ENCODE measurements at regions not wholly inside any gene's neighbourhood (a gene's known extent, or its start where the extent isn't known, plus 50 kb on each side); places are given as distances from the start of the nearest gene placed in this dataset.

DNA sequence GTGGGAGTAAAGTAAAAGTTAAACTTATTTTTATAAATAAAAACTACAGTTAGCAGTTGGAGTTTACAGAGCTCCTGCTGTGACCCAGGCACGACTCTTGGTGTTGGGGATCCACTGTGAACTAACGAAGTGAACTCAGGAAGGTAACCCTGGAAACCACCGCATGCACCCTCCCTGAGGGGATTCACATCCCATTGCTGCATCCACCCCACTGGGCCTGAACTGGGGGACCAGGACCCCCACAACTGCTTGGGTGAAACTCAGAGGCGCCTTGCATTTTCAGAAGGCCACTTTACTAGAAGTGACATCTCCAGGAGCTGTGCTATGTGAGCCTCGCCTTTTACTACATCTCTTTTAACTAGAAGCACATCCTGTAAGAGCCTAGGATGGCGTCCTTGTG lies 166.4 kb downstream of the TEX29 start:
- Histone ChIP-seq H3K36me3 (ENCODE audit: insufficient read depth, low read length) (no peaks in the 10 kb centered on the region), H3K4me3 (ENCODE audit: low read length) (no peak overlapping the region), H3K9me2 (ENCODE audit: insufficient read depth, low read length) (no peaks in the 10 kb centered on the region), H3K4me2 (ENCODE audit: low read length) (no peak overlapping the region), H3K9ac (ENCODE audit: low read length) (no peak overlapping the region), H4K20me1 (ENCODE audit: insufficient read depth) (no peaks in the 10 kb centered on the region), H3K79me2 (replicated peaks; ENCODE audit: insufficient read depth, low read length) (no peaks in the 10 kb centered on the region), H3F3A (ENCODE audit: insufficient read depth, low read length, poor library complexity, severe bottlenecking) (no peaks in the 10 kb centered on the region), H2AFZ (ENCODE audit: low read depth, low read length) (no peak overlapping the region), H3K27me3 (ENCODE audit: insufficient read depth, low read depth, low read length) (no peaks in the 10 kb centered on the region), H3K27ac (ENCODE audit: low read length) (no peak overlapping the region), H3K9me3 (ENCODE audit: low read length) (no peaks in the 10 kb centered on the region)
- no peak for TF ChIP-seq EZH2 (IDR thresholded peaks at IDR 0.05; ENCODE audit: borderline replicate concordance, insufficient read depth, low read length, poor library complexity, severe bottlenecking)
- TF ChIP-seq POLR2AphosphoS5 (IDR thresholded peaks at IDR 0.05): no peak
- no peak for TF ChIP-seq MXI1 (conservative IDR thresholded peaks at IDR 0.05; ENCODE audit: poor library complexity, severe bottlenecking)
- no peak for TF ChIP-seq RAD21 (conservative IDR thresholded peaks at IDR 0.05)
- TF ChIP-seq, protein P1, sequence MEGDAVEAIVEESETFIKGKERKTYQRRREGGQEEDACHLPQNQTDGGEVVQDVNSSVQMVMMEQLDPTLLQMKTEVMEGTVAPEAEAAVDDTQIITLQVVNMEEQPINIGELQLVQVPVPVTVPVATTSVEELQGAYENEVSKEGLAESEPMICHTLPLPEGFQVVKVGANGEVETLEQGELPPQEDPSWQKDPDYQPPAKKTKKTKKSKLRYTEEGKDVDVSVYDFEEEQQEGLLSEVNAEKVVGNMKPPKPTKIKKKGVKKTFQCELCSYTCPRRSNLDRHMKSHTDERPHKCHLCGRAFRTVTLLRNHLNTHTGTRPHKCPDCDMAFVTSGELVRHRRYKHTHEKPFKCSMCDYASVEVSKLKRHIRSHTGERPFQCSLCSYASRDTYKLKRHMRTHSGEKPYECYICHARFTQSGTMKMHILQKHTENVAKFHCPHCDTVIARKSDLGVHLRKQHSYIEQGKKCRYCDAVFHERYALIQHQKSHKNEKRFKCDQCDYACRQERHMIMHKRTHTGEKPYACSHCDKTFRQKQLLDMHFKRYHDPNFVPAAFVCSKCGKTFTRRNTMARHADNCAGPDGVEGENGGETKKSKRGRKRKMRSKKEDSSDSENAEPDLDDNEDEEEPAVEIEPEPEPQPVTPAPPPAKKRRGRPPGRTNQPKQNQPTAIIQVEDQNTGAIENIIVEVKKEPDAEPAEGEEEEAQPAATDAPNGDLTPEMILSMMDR (IDR thresholded peaks at IDR 0.05; ENCODE audit: poor library complexity, severe bottlenecking): no peak
- TF ChIP-seq TAF1 (IDR thresholded peaks at IDR 0.05; ENCODE audit: low read depth): no peak
- TF ChIP-seq EP300 (conservative IDR thresholded peaks at IDR 0.05; ENCODE audit: poor library complexity, severe bottlenecking): no peak
- no peak for TF ChIP-seq SMC3 (conservative IDR thresholded peaks at IDR 0.05; ENCODE audit: poor library complexity)
- TF ChIP-seq, protein P2, sequence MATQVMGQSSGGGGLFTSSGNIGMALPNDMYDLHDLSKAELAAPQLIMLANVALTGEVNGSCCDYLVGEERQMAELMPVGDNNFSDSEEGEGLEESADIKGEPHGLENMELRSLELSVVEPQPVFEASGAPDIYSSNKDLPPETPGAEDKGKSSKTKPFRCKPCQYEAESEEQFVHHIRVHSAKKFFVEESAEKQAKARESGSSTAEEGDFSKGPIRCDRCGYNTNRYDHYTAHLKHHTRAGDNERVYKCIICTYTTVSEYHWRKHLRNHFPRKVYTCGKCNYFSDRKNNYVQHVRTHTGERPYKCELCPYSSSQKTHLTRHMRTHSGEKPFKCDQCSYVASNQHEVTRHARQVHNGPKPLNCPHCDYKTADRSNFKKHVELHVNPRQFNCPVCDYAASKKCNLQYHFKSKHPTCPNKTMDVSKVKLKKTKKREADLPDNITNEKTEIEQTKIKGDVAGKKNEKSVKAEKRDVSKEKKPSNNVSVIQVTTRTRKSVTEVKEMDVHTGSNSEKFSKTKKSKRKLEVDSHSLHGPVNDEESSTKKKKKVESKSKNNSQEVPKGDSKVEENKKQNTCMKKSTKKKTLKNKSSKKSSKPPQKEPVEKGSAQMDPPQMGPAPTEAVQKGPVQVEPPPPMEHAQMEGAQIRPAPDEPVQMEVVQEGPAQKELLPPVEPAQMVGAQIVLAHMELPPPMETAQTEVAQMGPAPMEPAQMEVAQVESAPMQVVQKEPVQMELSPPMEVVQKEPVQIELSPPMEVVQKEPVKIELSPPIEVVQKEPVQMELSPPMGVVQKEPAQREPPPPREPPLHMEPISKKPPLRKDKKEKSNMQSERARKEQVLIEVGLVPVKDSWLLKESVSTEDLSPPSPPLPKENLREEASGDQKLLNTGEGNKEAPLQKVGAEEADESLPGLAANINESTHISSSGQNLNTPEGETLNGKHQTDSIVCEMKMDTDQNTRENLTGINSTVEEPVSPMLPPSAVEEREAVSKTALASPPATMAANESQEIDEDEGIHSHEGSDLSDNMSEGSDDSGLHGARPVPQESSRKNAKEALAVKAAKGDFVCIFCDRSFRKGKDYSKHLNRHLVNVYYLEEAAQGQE (IDR thresholded peaks at IDR 0.05; ENCODE audit: borderline replicate concordance): no peak

DNA sequence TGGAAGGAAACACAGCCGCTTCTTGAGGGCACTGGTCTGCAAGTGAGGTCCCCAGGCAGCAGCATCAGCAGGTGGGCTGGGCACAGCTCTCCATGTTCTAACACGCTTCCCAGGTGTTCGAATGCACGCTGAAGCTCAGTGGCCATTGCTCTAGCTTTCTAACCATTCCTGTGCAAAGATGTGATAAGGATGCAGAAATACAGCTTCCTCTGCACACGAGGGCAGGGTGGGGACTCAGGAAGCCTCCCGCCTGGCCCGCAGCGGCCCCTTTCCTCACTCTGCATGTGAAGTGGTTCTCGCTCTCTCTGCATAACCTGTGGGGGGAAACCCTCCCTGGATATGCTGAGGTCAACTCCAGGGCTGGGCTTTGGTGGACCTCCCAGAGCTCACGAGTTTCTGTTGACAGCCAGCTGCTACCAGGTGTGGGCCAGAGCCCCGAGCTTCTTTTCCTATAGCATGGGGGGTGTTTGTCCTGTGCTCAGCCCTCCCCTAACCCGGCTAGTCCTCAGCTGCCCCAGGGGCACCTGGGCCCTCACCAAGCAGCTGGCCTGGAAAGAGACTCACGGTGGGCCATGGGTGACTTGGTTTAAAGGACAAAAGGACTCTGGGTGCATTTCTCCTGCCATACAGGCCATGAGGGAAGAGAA lies 168.2 kb downstream of the TEX29 start:
- H3K4me3 ChIP-seq (ENCODE audit: low read length): no peak overlapping the region
- H3K9ac ChIP-seq (ENCODE audit: low read length): no peak overlapping the region
- H3K27ac ChIP-seq (ENCODE audit: low read length): no peak overlapping the region
- no peaks in the 10 kb centered on the region for H4K20me1 ChIP-seq (ENCODE audit: insufficient read depth)
- H2AFZ ChIP-seq (ENCODE audit: low read depth, low read length): no peak overlapping the region
- no peak overlapping the region for H3K4me2 ChIP-seq (ENCODE audit: low read length)
- TF ChIP-seq, protein P1 (IDR thresholded peaks at IDR 0.05; ENCODE audit: poor library complexity, severe bottlenecking): no peak
- TF ChIP-seq POLR2AphosphoS5 (IDR thresholded peaks at IDR 0.05) (no peak), TAF1 (IDR thresholded peaks at IDR 0.05; ENCODE audit: low read depth) (no peak), EZH2 (IDR thresholded peaks at IDR 0.05; ENCODE audit: borderline replicate concordance, insufficient read depth, low read length, poor library complexity, severe bottlenecking) (no peak), RAD21 (conservative IDR thresholded peaks at IDR 0.05) (no peak), MXI1 (conservative IDR thresholded peaks at IDR 0.05; ENCODE audit: poor library complexity, severe bottlenecking) (no peak), EP300 (conservative IDR thresholded peaks at IDR 0.05; ENCODE audit: poor library complexity, severe bottlenecking) (no peak), SMC3 (conservative IDR thresholded peaks at IDR 0.05; ENCODE audit: poor library complexity) (no peak)
- TF ChIP-seq, protein P2 (IDR thresholded peaks at IDR 0.05; ENCODE audit: borderline replicate concordance): no peak
- H3K36me3 ChIP-seq (ENCODE audit: insufficient read depth, low read length): no peaks in the 10 kb centered on the region
- H3K9me3 ChIP-seq (ENCODE audit: low read length): no peaks in the 10 kb centered on the region
- H3F3A ChIP-seq (ENCODE audit: insufficient read depth, low read length, poor library complexity, severe bottlenecking): no peaks in the 10 kb centered on the region
- H3K79me2 ChIP-seq (replicated peaks; ENCODE audit: insufficient read depth, low read length): no peaks in the 10 kb centered on the region
- no peaks in the 10 kb centered on the region for H3K9me2 ChIP-seq (ENCODE audit: insufficient read depth, low read length)
- no peaks in the 10 kb centered on the region for H3K27me3 ChIP-seq (ENCODE audit: insufficient read depth, low read depth, low read length)
